PC-9 (cell line): ENCODE measurements at regions not wholly inside any gene's neighbourhood (a gene's known extent, or its start where the extent isn't known, plus 50 kb on each side); places are given as distances from the start of the nearest gene placed in this dataset.

Experiments
- EZH2 ChIP-seq: fragments of 200-600 bp; sonication (generic); IDR thresholded peaks from 2 replicates; pipeline ENCODE4 v1.8.0; 2017; ENCODE audit warnings: antibody characterized with exemption, low read depth
- TF ChIP-seq, protein P1 (sequence below): fragments of 200-600 bp; sonication (generic); conservative IDR thresholded peaks from 2 replicates; pipeline ENCODE4 v1.6.1; 2017; ENCODE audit warnings: mixed run types, antibody characterized with exemption, mild to moderate bottlenecking, moderate library complexity

DNA sequence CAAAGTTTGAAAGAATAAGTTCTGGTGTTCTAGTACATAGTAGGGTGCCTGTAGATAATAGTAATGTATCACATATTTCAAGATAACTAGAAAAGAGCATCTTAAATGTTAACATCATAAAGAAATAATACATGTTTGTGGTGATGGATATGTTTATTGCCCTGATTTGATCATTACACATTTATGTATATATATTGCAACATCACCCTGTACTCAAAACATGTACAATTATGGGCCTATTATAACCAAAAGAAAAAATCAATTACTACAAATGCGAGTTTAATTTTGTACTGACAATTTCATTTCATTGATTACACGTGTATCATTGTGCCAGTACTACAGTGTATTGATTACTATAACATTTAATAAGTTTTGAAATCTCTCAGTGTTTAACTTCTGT, 609.2 kb upstream of the BRINP3 start:
- TF ChIP-seq, protein P1, sequence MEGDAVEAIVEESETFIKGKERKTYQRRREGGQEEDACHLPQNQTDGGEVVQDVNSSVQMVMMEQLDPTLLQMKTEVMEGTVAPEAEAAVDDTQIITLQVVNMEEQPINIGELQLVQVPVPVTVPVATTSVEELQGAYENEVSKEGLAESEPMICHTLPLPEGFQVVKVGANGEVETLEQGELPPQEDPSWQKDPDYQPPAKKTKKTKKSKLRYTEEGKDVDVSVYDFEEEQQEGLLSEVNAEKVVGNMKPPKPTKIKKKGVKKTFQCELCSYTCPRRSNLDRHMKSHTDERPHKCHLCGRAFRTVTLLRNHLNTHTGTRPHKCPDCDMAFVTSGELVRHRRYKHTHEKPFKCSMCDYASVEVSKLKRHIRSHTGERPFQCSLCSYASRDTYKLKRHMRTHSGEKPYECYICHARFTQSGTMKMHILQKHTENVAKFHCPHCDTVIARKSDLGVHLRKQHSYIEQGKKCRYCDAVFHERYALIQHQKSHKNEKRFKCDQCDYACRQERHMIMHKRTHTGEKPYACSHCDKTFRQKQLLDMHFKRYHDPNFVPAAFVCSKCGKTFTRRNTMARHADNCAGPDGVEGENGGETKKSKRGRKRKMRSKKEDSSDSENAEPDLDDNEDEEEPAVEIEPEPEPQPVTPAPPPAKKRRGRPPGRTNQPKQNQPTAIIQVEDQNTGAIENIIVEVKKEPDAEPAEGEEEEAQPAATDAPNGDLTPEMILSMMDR: no peak
- TF ChIP-seq EZH2: no peak
